ENCODE measurements at regions not wholly inside any gene's neighbourhood (a gene's known extent, or its start where the extent isn't known, plus 50 kb on each side); places are given as distances from the start of the nearest gene placed in this dataset.
"Not testable (repeated sequence)": the region's sequence is repeated elsewhere in the genome, so short reads cannot be mapped to it uniquely, and the experiment has no call there.

- no peak for DNase-seq (ENCODE audit: low read depth)
These were observed 365.1 kb upstream of the LMCD1 start for GRCh38 chr3:8136553-8136952.

GRCh38 chr3:8143186-8143585, 358.4 kb upstream of the LMCD1 start:
- no peak for DNase-seq (ENCODE audit: low read depth)

GRCh38 chr3:8145661-8146060, 356.0 kb upstream of the LMCD1 start:
- no peak for DNase-seq (ENCODE audit: low read depth)

- no peak for DNase-seq (ENCODE audit: low read depth)
These were observed 353.9 kb upstream of the LMCD1 start for GRCh38 chr3:8147711-8148110.

- DNase-seq (ENCODE audit: low read depth) = no peak
These were observed 348.7 kb upstream of the LMCD1 start for GRCh38 chr3:8152821-8153418.

GRCh38 chr3:8153800-8154199, 347.8 kb upstream of the LMCD1 start:
- no peak for DNase-seq (ENCODE audit: low read depth)

- DNase-seq (ENCODE audit: low read depth) = no peak
These were observed 347.0 kb upstream of the LMCD1 start for GRCh38 chr3:8154617-8155016.

GRCh38 chr3:8156138-8156537, 345.5 kb upstream of the LMCD1 start:
- DNase-seq (ENCODE audit: low read depth) = no peak

- no peak for DNase-seq (ENCODE audit: low read depth)
These were observed 344.8 kb upstream of the LMCD1 start for GRCh38 chr3:8156831-8157230.

- DNase-seq (ENCODE audit: low read depth) = no peak
These were observed 344.0 kb upstream of the LMCD1 start for GRCh38 chr3:8157640-8158039.

- DNase-seq (ENCODE audit: low read depth) = no peak
These were observed 337.5 kb upstream of the LMCD1 start for GRCh38 chr3:8164145-8164544.

- no peak for DNase-seq (ENCODE audit: low read depth)
These were observed 335.6 kb upstream of the LMCD1 start for GRCh38 chr3:8166014-8166413.

GRCh38 chr3:8170971-8171508, 330.6 kb upstream of the LMCD1 start:
- no peak for DNase-seq (ENCODE audit: low read depth)

GRCh38 chr3:8173892-8174291, 327.7 kb upstream of the LMCD1 start:
- no peak for DNase-seq (ENCODE audit: low read depth)

- not testable (repeated sequence) for DNase-seq (ENCODE audit: low read depth)
These were observed 324.7 kb upstream of the LMCD1 start for GRCh38 chr3:8176759-8177483.

- not testable (repeated sequence) for DNase-seq (ENCODE audit: low read depth)
These were observed 323.1 kb upstream of the LMCD1 start for GRCh38 chr3:8178516-8178915.

- no peak for DNase-seq (ENCODE audit: low read depth)
These were observed 318.7 kb upstream of the LMCD1 start for GRCh38 chr3:8182904-8183303.

GRCh38 chr3:8183627-8184026, 318.0 kb upstream of the LMCD1 start:
- DNase-seq (ENCODE audit: low read depth) = no peak

GRCh38 chr3:8186213-8186612, 315.4 kb upstream of the LMCD1 start:
- DNase-seq (ENCODE audit: low read depth) = no peak

- no peak for DNase-seq (ENCODE audit: low read depth)
These were observed 313.6 kb upstream of the LMCD1 start for GRCh38 chr3:8187996-8188395.

- DNase-seq (ENCODE audit: low read depth) = no peak
These were observed 312.6 kb upstream of the LMCD1 start for GRCh38 chr3:8189051-8189450.

- DNase-seq (ENCODE audit: low read depth) = no peak
These were observed 310.2 kb upstream of the LMCD1 start for GRCh38 chr3:8191406-8191805.

GRCh38 chr3:8197384-8197783, 304.2 kb upstream of the LMCD1 start:
- no peak for DNase-seq (ENCODE audit: low read depth)
